ENCODE measurements at regions not wholly inside any gene's neighbourhood (a gene's known extent, or its start where the extent isn't known, plus 50 kb on each side); places are given as distances from the start of the nearest gene placed in this dataset.

DNA sequence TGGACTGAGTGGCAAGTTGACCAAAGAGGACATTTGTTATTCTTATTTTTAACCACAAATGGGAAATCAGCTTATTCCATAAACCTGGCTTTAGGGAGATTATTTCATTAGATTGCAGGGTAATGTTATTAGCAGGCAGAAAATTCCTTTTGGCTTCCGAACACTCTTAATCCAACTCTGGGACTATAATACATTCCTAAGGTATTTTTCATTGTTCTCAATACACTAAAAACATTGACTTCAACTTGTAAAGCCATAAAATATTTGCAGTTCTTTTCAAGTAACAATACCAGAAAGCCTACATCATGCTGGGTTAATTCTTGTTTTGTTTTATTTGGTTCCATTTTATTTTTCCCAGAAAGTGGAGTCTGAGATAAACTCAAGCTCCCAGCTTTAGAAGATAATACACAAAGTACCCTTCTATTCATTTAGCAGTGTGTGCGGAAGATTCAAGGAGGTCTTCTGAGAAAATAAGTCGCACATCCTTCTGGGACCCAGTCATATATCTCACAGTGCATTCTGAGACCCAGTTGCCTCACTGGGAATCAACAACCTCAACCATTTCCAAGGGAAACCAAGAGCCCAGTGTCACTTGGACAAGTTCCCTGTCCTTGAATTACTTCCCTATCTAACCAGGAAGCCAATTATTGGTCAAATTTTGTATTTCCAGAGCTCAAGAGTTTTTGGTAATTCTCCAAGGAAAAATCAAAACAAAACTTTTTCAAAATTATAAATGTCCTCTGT is 389.6 kb upstream of the DYNLRB2 start:
- TF ChIP-seq, protein P1, sequence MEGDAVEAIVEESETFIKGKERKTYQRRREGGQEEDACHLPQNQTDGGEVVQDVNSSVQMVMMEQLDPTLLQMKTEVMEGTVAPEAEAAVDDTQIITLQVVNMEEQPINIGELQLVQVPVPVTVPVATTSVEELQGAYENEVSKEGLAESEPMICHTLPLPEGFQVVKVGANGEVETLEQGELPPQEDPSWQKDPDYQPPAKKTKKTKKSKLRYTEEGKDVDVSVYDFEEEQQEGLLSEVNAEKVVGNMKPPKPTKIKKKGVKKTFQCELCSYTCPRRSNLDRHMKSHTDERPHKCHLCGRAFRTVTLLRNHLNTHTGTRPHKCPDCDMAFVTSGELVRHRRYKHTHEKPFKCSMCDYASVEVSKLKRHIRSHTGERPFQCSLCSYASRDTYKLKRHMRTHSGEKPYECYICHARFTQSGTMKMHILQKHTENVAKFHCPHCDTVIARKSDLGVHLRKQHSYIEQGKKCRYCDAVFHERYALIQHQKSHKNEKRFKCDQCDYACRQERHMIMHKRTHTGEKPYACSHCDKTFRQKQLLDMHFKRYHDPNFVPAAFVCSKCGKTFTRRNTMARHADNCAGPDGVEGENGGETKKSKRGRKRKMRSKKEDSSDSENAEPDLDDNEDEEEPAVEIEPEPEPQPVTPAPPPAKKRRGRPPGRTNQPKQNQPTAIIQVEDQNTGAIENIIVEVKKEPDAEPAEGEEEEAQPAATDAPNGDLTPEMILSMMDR (conservative IDR thresholded peaks at IDR 0.05), result no peak
- H3K27ac ChIP-seq, result no peak overlapping the region

DNA sequence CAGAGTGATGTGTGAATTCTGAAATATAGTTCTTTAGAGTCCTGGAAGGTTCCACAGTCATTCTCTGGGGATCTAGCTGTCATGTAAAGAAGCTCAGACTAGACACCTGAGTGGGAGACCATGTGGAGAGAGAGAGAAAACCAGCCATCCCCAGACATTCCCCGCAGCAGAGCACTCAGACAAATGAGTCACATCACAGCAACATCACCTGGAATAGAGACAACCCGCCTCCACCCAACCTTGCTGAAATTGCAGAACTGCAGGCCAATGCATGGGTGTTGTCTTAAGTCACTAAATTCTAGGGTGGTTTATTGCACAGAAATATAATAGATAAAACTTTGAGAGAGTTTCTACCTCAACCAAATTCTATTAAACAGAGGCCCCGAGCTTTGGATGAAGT is 392.0 kb upstream of the DYNLRB2 start:
- TF ChIP-seq, protein P1 (conservative IDR thresholded peaks at IDR 0.05), result no peak
- H3K27ac ChIP-seq, result no peak overlapping the region

DNA sequence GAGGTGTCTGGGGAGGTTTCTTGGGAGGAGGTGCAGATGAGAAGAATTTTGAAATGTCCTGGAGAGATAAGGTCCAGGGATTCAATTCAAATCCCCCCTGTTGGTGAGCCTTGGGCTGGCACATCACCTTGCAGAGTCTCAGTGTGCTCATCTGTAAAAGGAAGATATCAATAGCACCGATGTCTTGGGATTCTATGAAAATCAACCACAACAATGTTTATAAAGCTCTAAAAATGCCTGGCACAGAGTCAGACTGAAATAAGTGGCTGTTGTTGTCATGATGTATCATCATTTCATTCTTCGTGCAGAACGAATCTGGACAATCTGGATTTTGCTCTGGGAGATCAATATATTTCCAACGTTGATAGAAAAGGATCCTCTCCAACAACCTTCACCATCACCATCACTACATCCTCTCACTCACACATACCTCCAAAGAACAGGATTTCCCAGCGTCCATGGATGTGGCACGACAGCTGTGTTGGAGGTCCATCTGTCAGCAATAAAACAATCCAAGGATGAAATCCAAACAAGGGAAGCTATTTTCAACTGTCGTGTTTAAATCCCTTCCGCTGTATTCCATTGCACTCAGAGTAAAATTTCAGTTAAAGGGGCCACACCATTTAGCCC is 393.7 kb upstream of the DYNLRB2 start:
- TF ChIP-seq, protein P1 (conservative IDR thresholded peaks at IDR 0.05), result no peak
- H3K27ac ChIP-seq, result no peak overlapping the region

GRCh38 chr16:80144191-80144590 is 396.6 kb upstream of the DYNLRB2 start:
- H3K27ac ChIP-seq, result no peak overlapping the region
- TF ChIP-seq, protein P1 (conservative IDR thresholded peaks at IDR 0.05), result no peak

DNA sequence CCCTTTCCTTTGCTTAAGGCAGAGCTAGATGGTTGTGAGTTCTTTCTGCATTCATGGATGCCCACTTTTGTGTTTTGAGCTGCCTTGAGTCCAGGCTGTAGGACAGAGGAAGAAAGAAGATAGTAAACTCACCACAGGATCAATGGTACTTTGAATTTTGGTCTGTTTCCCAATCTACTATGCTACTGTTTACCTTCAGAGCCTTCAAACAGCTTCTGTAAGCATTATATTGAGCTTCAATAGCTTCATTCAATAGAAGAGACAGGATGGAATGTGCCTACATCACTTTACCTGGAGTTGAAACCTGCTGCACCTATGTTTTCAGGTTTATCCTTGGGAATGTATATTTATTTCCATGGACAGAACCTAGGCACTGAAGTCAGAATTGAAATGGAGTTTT is 397.9 kb upstream of the DYNLRB2 start:
- H3K27ac ChIP-seq, result no peak overlapping the region
- TF ChIP-seq, protein P1 (conservative IDR thresholded peaks at IDR 0.05), result no peak

DNA sequence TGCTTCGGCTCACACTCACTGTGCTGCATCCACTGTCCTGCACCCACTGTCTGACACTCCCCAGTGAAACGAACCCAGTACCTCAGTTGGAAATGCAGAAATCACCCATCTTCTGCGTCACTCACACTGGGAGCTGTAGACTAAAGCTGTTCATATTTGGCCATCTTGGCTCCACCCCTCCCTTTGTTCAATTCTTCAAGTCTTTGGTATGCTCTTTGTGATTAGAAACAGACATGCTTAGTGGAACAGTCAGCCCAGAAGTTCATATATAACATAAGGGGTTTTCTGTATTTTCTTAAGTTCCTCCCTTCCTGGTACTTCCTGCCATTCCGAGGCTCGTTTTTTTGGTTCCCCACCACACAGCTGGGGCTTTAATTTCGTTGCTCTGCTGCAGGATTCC is 398.5 kb upstream of the DYNLRB2 start:
- H3K27ac ChIP-seq, result no peak overlapping the region
- TF ChIP-seq, protein P1 (conservative IDR thresholded peaks at IDR 0.05), result no peak

GRCh38 chr16:80129791-80130190 is 411.0 kb upstream of the DYNLRB2 start:
- no peak overlapping the region for H3K27ac ChIP-seq
- TF ChIP-seq, protein P1 (conservative IDR thresholded peaks at IDR 0.05), result no peak
